ENCODE measurements at regions not wholly inside any gene's neighbourhood (a gene's known extent, or its start where the extent isn't known, plus 50 kb on each side); places are given as distances from the start of the nearest gene placed in this dataset.

DNA sequence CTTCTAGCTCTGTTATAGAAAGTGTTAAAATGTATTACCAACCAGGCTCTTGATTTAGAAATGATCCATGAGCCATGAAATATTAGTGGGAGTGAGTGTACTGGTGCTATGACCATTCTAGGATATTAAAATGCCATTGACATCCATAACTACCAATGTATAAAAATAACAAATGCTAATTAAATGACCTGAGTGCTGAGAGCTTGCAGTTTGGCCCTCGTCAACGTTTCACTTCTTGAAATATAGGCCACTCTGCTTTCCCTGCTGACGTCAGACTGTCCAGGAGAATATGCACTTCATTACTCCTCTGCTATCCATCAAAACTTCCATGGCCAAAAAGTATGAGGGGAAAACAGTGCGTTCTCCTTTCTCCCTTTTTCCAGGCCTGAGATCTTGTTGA, 563.1 kb downstream of the METTL15 start:
- TF ChIP-seq ISL1 (CRISPR knock-in tag; IDR thresholded peaks at IDR 0.05) (peak; percentile 55), TOX (CRISPR knock-in tag; IDR thresholded peaks at IDR 0.05; ENCODE audit: borderline replicate concordance) (no peak)
- ATAC-seq: no peak

DNA sequence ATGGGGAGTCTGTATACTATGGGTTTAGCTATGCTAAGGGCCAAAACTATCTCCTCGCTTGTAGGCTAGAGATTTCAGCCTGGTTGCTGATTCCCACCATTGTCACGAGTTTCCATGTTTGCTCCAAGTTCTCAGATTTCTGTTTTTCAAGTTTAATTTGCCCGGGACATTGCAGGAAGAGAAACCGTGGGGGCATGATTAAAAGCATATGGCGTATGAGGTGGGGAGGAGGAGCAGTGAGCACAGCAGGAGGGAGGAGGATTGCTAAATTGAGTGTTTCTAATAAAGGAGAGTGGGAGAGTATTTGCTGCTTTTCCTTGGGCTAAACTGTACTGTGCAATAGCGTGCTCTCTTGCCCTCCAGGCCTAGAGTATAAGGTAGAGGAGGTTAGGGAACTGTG, 558.4 kb downstream of the METTL15 start:
- peak; percentile 88 for ATAC-seq
- TF ChIP-seq BACH2 (CRISPR knock-in tag; IDR thresholded peaks at IDR 0.05; ENCODE audit: borderline replicate concordance) (no peak), PPARA (CRISPR knock-in tag; IDR thresholded peaks at IDR 0.05; ENCODE audit: borderline replicate concordance) (no peak), ZC3H10 (CRISPR knock-in tag; IDR thresholded peaks at IDR 0.05) (no peak), ARNTL (CRISPR knock-in tag; IDR thresholded peaks at IDR 0.05; ENCODE audit: borderline replicate concordance, low read depth) (no peak), TCF4 (CRISPR knock-in tag; IDR thresholded peaks at IDR 0.05; ENCODE audit: borderline replicate concordance) (no peak), ZNF565 (CRISPR knock-in tag; conservative IDR thresholded peaks at IDR 0.05; ENCODE audit: low read depth) (no peak), ZNF8 (CRISPR knock-in tag; IDR thresholded peaks at IDR 0.05) (no peak)
- TF ChIP-seq, protein P1, sequence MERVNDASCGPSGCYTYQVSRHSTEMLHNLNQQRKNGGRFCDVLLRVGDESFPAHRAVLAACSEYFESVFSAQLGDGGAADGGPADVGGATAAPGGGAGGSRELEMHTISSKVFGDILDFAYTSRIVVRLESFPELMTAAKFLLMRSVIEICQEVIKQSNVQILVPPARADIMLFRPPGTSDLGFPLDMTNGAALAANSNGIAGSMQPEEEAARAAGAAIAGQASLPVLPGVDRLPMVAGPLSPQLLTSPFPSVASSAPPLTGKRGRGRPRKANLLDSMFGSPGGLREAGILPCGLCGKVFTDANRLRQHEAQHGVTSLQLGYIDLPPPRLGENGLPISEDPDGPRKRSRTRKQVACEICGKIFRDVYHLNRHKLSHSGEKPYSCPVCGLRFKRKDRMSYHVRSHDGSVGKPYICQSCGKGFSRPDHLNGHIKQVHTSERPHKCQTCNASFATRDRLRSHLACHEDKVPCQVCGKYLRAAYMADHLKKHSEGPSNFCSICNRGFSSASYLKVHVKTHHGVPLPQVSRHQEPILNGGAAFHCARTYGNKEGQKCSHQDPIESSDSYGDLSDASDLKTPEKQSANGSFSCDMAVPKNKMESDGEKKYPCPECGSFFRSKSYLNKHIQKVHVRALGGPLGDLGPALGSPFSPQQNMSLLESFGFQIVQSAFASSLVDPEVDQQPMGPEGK (CRISPR knock-in tag; IDR thresholded peaks at IDR 0.05; ENCODE audit: borderline replicate concordance): no peak
- TF ChIP-seq, protein P2, sequence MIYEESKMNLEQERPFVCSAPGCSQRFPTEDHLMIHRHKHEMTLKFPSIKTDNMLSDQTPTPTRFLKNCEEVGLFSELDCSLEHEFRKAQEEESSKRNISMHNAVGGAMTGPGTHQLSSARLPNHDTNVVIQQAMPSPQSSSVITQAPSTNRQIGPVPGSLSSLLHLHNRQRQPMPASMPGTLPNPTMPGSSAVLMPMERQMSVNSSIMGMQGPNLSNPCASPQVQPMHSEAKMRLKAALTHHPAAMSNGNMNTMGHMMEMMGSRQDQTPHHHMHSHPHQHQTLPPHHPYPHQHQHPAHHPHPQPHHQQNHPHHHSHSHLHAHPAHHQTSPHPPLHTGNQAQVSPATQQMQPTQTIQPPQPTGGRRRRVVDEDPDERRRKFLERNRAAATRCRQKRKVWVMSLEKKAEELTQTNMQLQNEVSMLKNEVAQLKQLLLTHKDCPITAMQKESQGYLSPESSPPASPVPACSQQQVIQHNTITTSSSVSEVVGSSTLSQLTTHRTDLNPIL (CRISPR knock-in tag; IDR thresholded peaks at IDR 0.05; ENCODE audit: low read depth): no peak
- TF ChIP-seq, protein P3, sequence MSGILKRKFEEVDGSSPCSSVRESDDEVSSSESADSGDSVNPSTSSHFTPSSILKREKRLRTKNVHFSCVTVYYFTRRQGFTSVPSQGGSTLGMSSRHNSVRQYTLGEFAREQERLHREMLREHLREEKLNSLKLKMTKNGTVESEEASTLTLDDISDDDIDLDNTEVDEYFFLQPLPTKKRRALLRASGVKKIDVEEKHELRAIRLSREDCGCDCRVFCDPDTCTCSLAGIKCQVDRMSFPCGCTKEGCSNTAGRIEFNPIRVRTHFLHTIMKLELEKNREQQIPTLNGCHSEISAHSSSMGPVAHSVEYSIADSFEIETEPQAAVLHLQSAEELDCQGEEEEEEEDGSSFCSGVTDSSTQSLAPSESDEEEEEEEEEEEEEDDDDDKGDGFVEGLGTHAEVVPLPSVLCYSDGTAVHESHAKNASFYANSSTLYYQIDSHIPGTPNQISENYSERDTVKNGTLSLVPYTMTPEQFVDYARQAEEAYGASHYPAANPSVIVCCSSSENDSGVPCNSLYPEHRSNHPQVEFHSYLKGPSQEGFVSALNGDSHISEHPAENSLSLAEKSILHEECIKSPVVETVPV (CRISPR knock-in tag; IDR thresholded peaks at IDR 0.05): no peak

DNA sequence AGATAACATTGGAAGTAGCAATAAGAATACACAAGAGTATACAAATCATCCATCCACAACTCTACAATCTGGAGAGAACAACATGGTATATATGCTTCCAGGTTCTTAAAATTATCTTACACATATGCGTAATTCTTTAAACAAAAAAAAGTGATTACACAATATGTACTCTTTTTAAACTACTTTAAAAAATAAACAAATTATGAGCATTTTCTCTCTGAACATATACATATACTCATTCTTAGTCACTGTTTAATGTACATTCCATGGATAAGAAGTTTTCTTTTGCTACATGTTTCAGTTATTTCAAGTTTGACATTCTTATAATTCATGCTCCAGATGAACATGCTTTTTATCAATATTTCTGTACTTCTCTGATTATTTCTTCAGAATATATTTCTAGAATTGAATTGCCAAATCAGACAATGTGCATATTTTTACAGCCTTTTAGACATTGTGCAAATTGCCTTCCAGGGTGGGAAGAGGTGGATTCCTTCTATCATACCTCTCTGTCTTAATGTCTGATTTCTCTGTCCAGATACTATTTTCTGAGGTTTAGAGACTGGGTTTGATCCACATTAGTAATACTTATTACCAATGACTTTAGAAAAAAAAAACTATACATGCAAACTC, 551.6 kb downstream of the METTL15 start:
- no peak for TF ChIP-seq GLIS3 (CRISPR knock-in tag; IDR thresholded peaks at IDR 0.05)
- ATAC-seq: no peak

DNA sequence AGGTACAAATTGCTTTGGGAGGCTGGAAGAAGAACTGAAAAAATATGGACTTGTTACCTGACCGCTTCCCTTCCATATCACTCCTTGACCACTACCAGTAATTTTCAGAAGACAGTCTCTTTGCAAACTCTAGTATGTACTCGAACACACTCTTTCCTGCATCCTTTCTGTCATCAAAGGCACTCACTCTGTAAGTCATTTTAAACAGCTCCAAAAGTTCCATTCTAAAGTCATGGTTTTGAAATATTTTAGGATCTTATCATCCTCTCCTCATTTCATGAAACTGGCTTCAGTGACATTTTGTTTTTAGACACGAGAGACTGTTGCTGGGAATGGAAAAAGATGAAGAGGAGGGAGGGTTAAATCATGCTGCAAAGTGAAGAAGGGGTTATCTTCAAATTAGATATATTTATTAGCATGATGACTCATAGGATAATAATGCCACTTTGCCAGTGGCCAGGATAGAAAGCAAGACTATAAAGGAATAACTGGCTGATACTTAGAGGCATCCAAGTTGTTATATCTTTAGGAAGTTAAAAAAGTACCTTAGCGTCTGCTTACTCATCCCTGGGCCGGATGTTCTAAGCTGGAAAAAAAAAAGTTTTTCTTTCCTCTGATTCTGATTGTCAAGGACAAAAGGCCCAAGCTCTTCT, 549.3 kb downstream of the METTL15 start:
- peak; percentile 94 for ATAC-seq
- TF ChIP-seq ZNF565 (CRISPR knock-in tag; conservative IDR thresholded peaks at IDR 0.05; ENCODE audit: low read depth) (no peak), ZC3H10 (CRISPR knock-in tag; IDR thresholded peaks at IDR 0.05) (0 out of 2 replicates have a peak, but pooled peaks have one; percentile 17), ISL1 (CRISPR knock-in tag; IDR thresholded peaks at IDR 0.05) (peak; percentile 78)

DNA sequence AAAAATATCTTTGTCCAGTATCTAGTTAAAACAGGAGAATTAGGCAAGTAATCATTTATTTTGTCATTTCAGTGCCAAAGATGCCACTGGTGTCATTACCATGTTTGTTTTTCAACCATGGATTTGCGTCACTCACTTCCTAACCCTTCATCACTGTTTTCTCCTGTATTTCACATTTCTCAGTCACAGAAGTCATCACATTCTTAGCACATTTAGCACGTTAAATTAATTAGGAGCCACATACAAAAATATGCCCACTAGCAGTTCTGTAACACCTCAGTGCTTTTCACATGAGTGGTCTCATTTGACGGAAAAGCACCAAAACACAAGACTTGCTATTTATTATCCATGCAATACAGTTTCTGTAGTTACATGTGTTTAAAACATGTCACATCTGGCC, 546.0 kb downstream of the METTL15 start:
- ATAC-seq: no peak
- TF ChIP-seq SNAI2 (CRISPR knock-in tag; IDR thresholded peaks at IDR 0.05) (no peak), OSR1 (CRISPR knock-in tag; IDR thresholded peaks at IDR 0.05) (no peak), ESRRG (CRISPR knock-in tag; IDR thresholded peaks at IDR 0.05) (no peak), ZC3H10 (CRISPR knock-in tag; IDR thresholded peaks at IDR 0.05) (no peak), RARB (CRISPR knock-in tag; IDR thresholded peaks at IDR 0.05) (no peak), PPARA (CRISPR knock-in tag; IDR thresholded peaks at IDR 0.05; ENCODE audit: borderline replicate concordance) (no peak), GLIS3 (CRISPR knock-in tag; IDR thresholded peaks at IDR 0.05) (no peak), ZNF8 (CRISPR knock-in tag; IDR thresholded peaks at IDR 0.05) (no peak), ZFP3 (CRISPR knock-in tag; IDR thresholded peaks at IDR 0.05) (no peak), ZNF70 (CRISPR knock-in tag; IDR thresholded peaks at IDR 0.05) (no peak), ZFP30 (CRISPR knock-in tag; IDR thresholded peaks at IDR 0.05) (no peak), ZNF565 (CRISPR knock-in tag; conservative IDR thresholded peaks at IDR 0.05; ENCODE audit: low read depth) (no peak)
- TF ChIP-seq, protein P4, sequence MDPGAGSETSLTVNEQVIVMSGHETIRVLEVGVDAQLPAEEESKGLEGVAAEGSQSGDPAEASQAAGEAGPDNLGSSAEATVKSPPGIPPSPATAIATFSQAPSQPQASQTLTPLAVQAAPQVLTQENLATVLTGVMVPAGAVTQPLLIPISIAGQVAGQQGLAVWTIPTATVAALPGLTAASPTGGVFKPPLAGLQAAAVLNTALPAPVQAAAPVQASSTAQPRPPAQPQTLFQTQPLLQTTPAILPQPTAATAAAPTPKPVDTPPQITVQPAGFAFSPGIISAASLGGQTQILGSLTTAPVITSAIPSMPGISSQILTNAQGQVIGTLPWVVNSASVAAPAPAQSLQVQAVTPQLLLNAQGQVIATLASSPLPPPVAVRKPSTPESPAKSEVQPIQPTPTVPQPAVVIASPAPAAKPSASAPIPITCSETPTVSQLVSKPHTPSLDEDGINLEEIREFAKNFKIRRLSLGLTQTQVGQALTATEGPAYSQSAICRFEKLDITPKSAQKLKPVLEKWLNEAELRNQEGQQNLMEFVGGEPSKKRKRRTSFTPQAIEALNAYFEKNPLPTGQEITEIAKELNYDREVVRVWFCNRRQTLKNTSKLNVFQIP (CRISPR knock-in tag; IDR thresholded peaks at IDR 0.05; ENCODE audit: borderline replicate concordance, low read depth): no peak
- TF ChIP-seq, protein P1 (CRISPR knock-in tag; IDR thresholded peaks at IDR 0.05; ENCODE audit: borderline replicate concordance): no peak
- TF ChIP-seq, protein P3 (CRISPR knock-in tag; IDR thresholded peaks at IDR 0.05): no peak
